IMR-90 (cell line): ENCODE measurements at regions not wholly inside any gene's neighbourhood (a gene's known extent, or its start where the extent isn't known, plus 50 kb on each side); places are given as distances from the start of the nearest gene placed in this dataset.

Experiments
- ATAC-seq: fragments of 200-7000 bp; cut with Tn5 transposase; 2 replicates; pipeline ENCODE4 v1.9.1; 2020; ENCODE audit warnings: low read depth, mild to moderate bottlenecking, moderate library complexity
- BruUV-seq: library from RNA; stranded (reverse); fragments of 400-500 nt; replicated peaks from 2 replicates; lab custom pipeline; 2021; lab: Mats Ljungman, UMichigan
- CTCF ChIA-PET: fragments of 300-600 bp; formaldehyde crosslinking; extraction: SDS; loops from one replicate; lab custom pipeline; 2021; ENCODE audit warnings: antibody characterized with exemption; lab: Yijun Ruan, JAX
- POLR2A ChIA-PET: fragments of 300-600 bp; sonication (Branson Sonifier 250); formaldehyde crosslinking; loops from one replicate; lab custom pipeline; 2022; ENCODE audit warnings: antibody characterized with exemption; ENCODE audit not compliant: unreplicated experiment; lab: Charles Lee
- DNase-seq: peaks from one replicate; pipeline ENCODE4 v3.0.0; 2013
- H2AFZ ChIP-seq: replicated peaks from 2 replicates; pipeline ENCODE3; 2013; ENCODE audit warnings: low read length, mild to moderate bottlenecking; ENCODE audit not compliant: poor library complexity
- H2AK5ac ChIP-seq: 2 replicates; pipeline ENCODE4 v1.6.1; 2013; ENCODE audit warnings: low read depth, low read length, inconsistent platforms
- H2AK9ac ChIP-seq: replicated peaks from 2 replicates; pipeline ENCODE3; 2013; ENCODE audit warnings: mild to moderate bottlenecking, low read depth, low read length, moderate library complexity; ENCODE audit not compliant: poor library complexity
- H2BK120ac ChIP-seq: 2 replicates; pipeline ENCODE4 v1.6.1; 2013; ENCODE audit warnings: low read depth, low read length, inconsistent platforms
- H2BK15ac ChIP-seq: 3 replicates; pipeline ENCODE4 v1.6.1; 2013; ENCODE audit warnings: low read depth, low read length, inconsistent platforms
- H2BK20ac ChIP-seq: 2 replicates; pipeline ENCODE4 v1.6.1; 2013; ENCODE audit warnings: low read depth, mild to moderate bottlenecking, inconsistent platforms, low read length, moderate library complexity
- H2BK5ac ChIP-seq: 2 replicates; pipeline ENCODE4 v1.6.1; 2013; ENCODE audit warnings: mild to moderate bottlenecking, low read depth, low read length, inconsistent platforms; ENCODE audit not compliant: poor library complexity, severe bottlenecking
- H3K14ac ChIP-seq: replicated peaks from 2 replicates; pipeline ENCODE4 v1.6.1; 2013; ENCODE audit warnings: low read depth, low read length, inconsistent platforms
- H3K18ac ChIP-seq: 2 replicates; pipeline ENCODE4 v1.6.1; 2013; ENCODE audit warnings: low read depth, low read length, control low read depth
- H3K23ac ChIP-seq: 2 replicates; pipeline ENCODE4 v1.6.1; 2013; ENCODE audit warnings: low read depth, low read length, inconsistent platforms
- H3K27ac ChIP-seq: 2 replicates; pipeline ENCODE4 v1.5.1; 2013; ENCODE audit warnings: mild to moderate bottlenecking, control low read depth, low read length; ENCODE audit not compliant: insufficient read depth
- H3K27me3 ChIP-seq: 2 replicates; pipeline ENCODE4 v1.6.1; 2013; ENCODE audit warnings: low read length; ENCODE audit not compliant: control insufficient read depth, insufficient read depth
- H3K36me3 ChIP-seq: 2 replicates; pipeline ENCODE4 v1.6.1; 2013; ENCODE audit warnings: low read length, mixed read lengths; ENCODE audit not compliant: control insufficient read depth, insufficient read depth
- H3K4ac ChIP-seq: 2 replicates; pipeline ENCODE4 v1.6.1; 2013; ENCODE audit warnings: low read depth, low read length, inconsistent platforms
- H3K4me1 ChIP-seq: 2 replicates; pipeline ENCODE4 v1.6.1; 2013; ENCODE audit warnings: low read length, mixed read lengths; ENCODE audit not compliant: control insufficient read depth, insufficient read depth
- H3K4me2 ChIP-seq: 2 replicates; pipeline ENCODE4 v1.6.1; 2013; ENCODE audit warnings: low read depth, mild to moderate bottlenecking, control low read depth, low read length, moderate library complexity
- H3K4me3 ChIP-seq: 2 replicates; pipeline ENCODE4 v1.5.1; 2013; ENCODE audit warnings: low read depth, mild to moderate bottlenecking, control low read depth, low read length, moderate library complexity; ENCODE audit not compliant: insufficient read depth
- H3K56ac ChIP-seq: 2 replicates; pipeline ENCODE4 v1.6.1; 2013; ENCODE audit warnings: low read length, inconsistent platforms; ENCODE audit not compliant: insufficient read depth; ENCODE audit errors: extremely low read depth
- H3K79me1 ChIP-seq, 2 experiments: 2 replicates each; pipeline ENCODE4 v1.6.1; 2013; ENCODE audit warnings: low read length in 2 of 2, inconsistent platforms in 1 of 2, low read depth in 1 of 2
- H3K9ac ChIP-seq: 2 replicates; pipeline ENCODE4 v1.6.1; 2013; ENCODE audit warnings: low read depth, low read length, control low read depth
- H3K9me1 ChIP-seq: 2 replicates; pipeline ENCODE4 v1.6.1; 2013; ENCODE audit warnings: low read length, inconsistent platforms; ENCODE audit not compliant: insufficient read depth
- H3K9me3 ChIP-seq: 2 replicates; pipeline ENCODE4 v1.6.1; 2013; ENCODE audit warnings: low read length; ENCODE audit not compliant: control insufficient read depth, insufficient read depth
- H4K20me1 ChIP-seq: 2 replicates; pipeline ENCODE4 v1.6.1; 2013; ENCODE audit warnings: low read length, inconsistent platforms; ENCODE audit not compliant: insufficient read depth
- H4K5ac ChIP-seq: 2 replicates; pipeline ENCODE4 v1.6.1; 2013; ENCODE audit warnings: mild to moderate bottlenecking, low read depth, low read length, control low read depth
- H4K8ac ChIP-seq, 2 experiments: 2 replicates each; pipeline ENCODE4 v1.6.1; 2013; ENCODE audit warnings: low read depth in 2 of 2, low read length in 2 of 2, control low read depth in 1 of 2, inconsistent platforms in 1 of 2
- H4K91ac ChIP-seq: 2 replicates; pipeline ENCODE4 v1.6.1; 2013; ENCODE audit warnings: low read depth, low read length, inconsistent platforms; ENCODE audit not compliant: insufficient read depth
- BHLHE40 ChIP-seq: fragments of 150-350 bp; IDR thresholded peaks from 2 replicates; pipeline ENCODE4 v1.6.1; 2016; ENCODE audit warnings: mild to moderate bottlenecking, low read depth, low read length
- CEBPB ChIP-seq: IDR thresholded peaks from 2 replicates; pipeline ENCODE4 v1.6.1; 2012; ENCODE audit warnings: low read depth, low read length, improper control_type of control experiment
- CHD1 ChIP-seq: IDR thresholded peaks from 2 replicates; pipeline ENCODE4 v1.6.1; 2012; ENCODE audit warnings: low read depth, low read length, improper control_type of control experiment
- CTCF ChIP-seq: conservative IDR thresholded peaks from 2 replicates; pipeline ENCODE4 v1.5.1; 2012; ENCODE audit warnings: mild to moderate bottlenecking, low read depth, low read length, improper control_type of control experiment
- ELK1 ChIP-seq: fragments of 150-350 bp; IDR thresholded peaks from 2 replicates; pipeline ENCODE4 v1.6.1; 2016; ENCODE audit warnings: low read depth, mild to moderate bottlenecking, low read length, moderate library complexity, borderline replicate concordance
- FOS ChIP-seq: fragments of 150-350 bp; IDR thresholded peaks from 2 replicates; pipeline ENCODE4 v1.6.1; 2016; ENCODE audit warnings: low read depth, low read length
- MAFK ChIP-seq: IDR thresholded peaks from 2 replicates; pipeline ENCODE4 v1.6.1; 2012; ENCODE audit warnings: low read depth, low read length, improper control_type of control experiment
- MAZ ChIP-seq: IDR thresholded peaks from 2 replicates; pipeline ENCODE4 v1.6.1; 2012; ENCODE audit warnings: low read depth, mild to moderate bottlenecking, low read length, improper control_type of control experiment, moderate library complexity, borderline replicate concordance
- MXI1 ChIP-seq: IDR thresholded peaks from 2 replicates; pipeline ENCODE4 v1.6.1; 2012; ENCODE audit warnings: low read depth, mild to moderate bottlenecking, low read length, moderate library complexity, borderline replicate concordance
- NFE2L2 ChIP-seq: fragments of 150-350 bp; IDR thresholded peaks from 2 replicates; pipeline ENCODE4 v1.6.1; 2016; ENCODE audit warnings: low read depth, mild to moderate bottlenecking, low read length
- POLR2A ChIP-seq: IDR thresholded peaks from 2 replicates; pipeline ENCODE4 v1.6.1; 2012; ENCODE audit warnings: mild to moderate bottlenecking, low read depth, low read length
- RAD21 ChIP-seq: IDR thresholded peaks from 2 replicates; pipeline ENCODE4 v1.6.1; 2012; ENCODE audit warnings: low read length, improper control_type of control experiment
- RCOR1 ChIP-seq: IDR thresholded peaks from 2 replicates; pipeline ENCODE4 v1.6.1; 2012; ENCODE audit warnings: mild to moderate bottlenecking, low read length, improper control_type of control experiment; ENCODE audit not compliant: insufficient replicate concordance
- RFX5 ChIP-seq: IDR thresholded peaks from 2 replicates; pipeline ENCODE4 v1.8.0; 2012; ENCODE audit warnings: low read depth, mild to moderate bottlenecking, low read length, moderate library complexity
- SMC3 ChIP-seq: fragments of 150-350 bp; IDR thresholded peaks from 2 replicates; pipeline ENCODE4 v1.6.1; 2016; ENCODE audit warnings: low read depth, mild to moderate bottlenecking, antibody characterized with exemption, low read length, moderate library complexity
- USF2 ChIP-seq: fragments of 150-350 bp; IDR thresholded peaks from 2 replicates; pipeline ENCODE4 v1.6.1; 2017; ENCODE audit warnings: mild to moderate bottlenecking, antibody characterized with exemption, low read length, low read depth
- WGBS, 2 experiments: methylation state at CpG; one replicate each; pipeline versions ENCODE4 v1.1.5 to v1.1.7; 2013; ENCODE audit warnings: missing lambda C conversion rate in 2 of 2; ENCODE audit not compliant: insufficient read length in 1 of 2; ENCODE audit errors: extremely low coverage in 2 of 2; 5-methylcytosine and 5-hydroxymethylcytosine counted together
- dilution Hi-C: fragments of 300-500 bp; cut with HindIII; formaldehyde crosslinking; loops from one replicate; pipeline ENCODE4 v1.14.3; 2018; ENCODE audit warnings: low sequenced_read_pairs; ENCODE audit not compliant: unreplicated experiment
- in situ Hi-C: fragments of 300-500 bp; cut with MboI; formaldehyde crosslinking; loops from 3 replicates; pipeline ENCODE4 v1.14.3; 2019; ENCODE audit warnings: low sequenced_read_pairs, inconsistent platforms, mixed read lengths
- intact Hi-C: fragments of 100-400 bp; cut with micrococcal nuclease; formaldehyde crosslinking; loops from 2 replicates; pipeline ENCODE4 v1.10.0; 2022

- no peak overlapping the region for H2AK9ac ChIP-seq
- H2AFZ ChIP-seq: no peak overlapping the region
- no peak overlapping the region for H3K27ac ChIP-seq
- 45% methylated on average over 3 of the region's 3 CpGs; no CpG with 5 or more reads in 1 of the 2 experiments for WGBS, 2 experiments
- TF ChIP-seq RAD21: no peak
- TF ChIP-seq CEBPB: no peak
- no peak for TF ChIP-seq MXI1
- TF ChIP-seq RFX5: no peak
- no peak for TF ChIP-seq CHD1
- TF ChIP-seq POLR2A: no peak
- no peak for TF ChIP-seq BHLHE40
- no peak for TF ChIP-seq SMC3
- TF ChIP-seq FOS: no peak
- no peak for TF ChIP-seq ELK1
- TF ChIP-seq NFE2L2: no peak
- no peak for TF ChIP-seq RCOR1
- TF ChIP-seq USF2: no peak
- TF ChIP-seq MAZ: no peak
- TF ChIP-seq MAFK: no peak
- no peak for TF ChIP-seq CTCF
- POLR2A ChIA-PET: interaction anchor here (0.6 kb wide), 1 partner anchor 77 kb away, joined by 4 read pairs; no protein-coding TSS in a partner anchor
- H3K18ac ChIP-seq: no peak overlapping the region
- no peak overlapping the region for H4K8ac ChIP-seq
- no peak overlapping the region for H3K23ac ChIP-seq
- H3K9me1 ChIP-seq: no peaks in the 10 kb centered on the region
- intact Hi-C loops: no loop called here
- CTCF ChIA-PET: no interaction called here
- no peaks in the 10 kb centered on the region for H3K9me3 ChIP-seq
- no peaks in the 10 kb centered on the region for H3K79me1 ChIP-seq
- ATAC-seq (no peak), DNase-seq (no peak)
- no peak overlapping the region for H2AK5ac ChIP-seq
- H2BK15ac ChIP-seq: no peak overlapping the region
- no peak overlapping the region for H3K14ac ChIP-seq
- no peak overlapping the region for H3K56ac ChIP-seq
- H3K4me1 ChIP-seq: no peaks in the 10 kb centered on the region
- no TSS peak for BruUV-seq
- no peak overlapping the region for H4K5ac ChIP-seq
- H3K4me2 ChIP-seq: no peak overlapping the region
- H2BK5ac ChIP-seq: no peak overlapping the region
- dilution Hi-C loops: no loop called here
- H4K20me1 ChIP-seq: no peaks in the 10 kb centered on the region
- H3K36me3 ChIP-seq: no peaks in the 10 kb centered on the region
- H3K4me3 ChIP-seq: no peak overlapping the region
- H4K91ac ChIP-seq: no peak overlapping the region
- H3K4ac ChIP-seq: no peak overlapping the region
- no peak overlapping the region for H3K9ac ChIP-seq
- in situ Hi-C loops: no loop called here
- no peak overlapping the region for H2BK120ac ChIP-seq
- no peak overlapping the region for H2BK20ac ChIP-seq
- no peaks in the 10 kb centered on the region for H3K27me3 ChIP-seq
Measured at GRCh38 chr15:26096581-26096980, 233.5 kb upstream of the ATP10A start.
